ENCODE measurements at regions not wholly inside any gene's neighbourhood (a gene's known extent, or its start where the extent isn't known, plus 50 kb on each side); places are given as distances from the start of the nearest gene placed in this dataset.

- TF ChIP-seq STAG1 (CRISPR knock-in tag; IDR thresholded peaks at IDR 0.05; ENCODE audit: borderline replicate concordance) (no peak; the same call in 1 of the 2 replicates), ZNF717 (CRISPR knock-in tag; IDR thresholded peaks at IDR 0.05) (no peak), NR2C2 (CRISPR knock-in tag; IDR thresholded peaks at IDR 0.05) (no peak), NR2C2 (tag; IDR thresholded peaks at IDR 0.05) (no peak), IFI16 (CRISPR knock-in tag; IDR thresholded peaks at IDR 0.05) (no peak), BDP1 (IDR thresholded peaks at IDR 0.05; ENCODE audit: insufficient read depth, insufficient read length) (no peak), BACH1 (tag; IDR thresholded peaks at IDR 0.05) (no peak), PHF21A (IDR thresholded peaks at IDR 0.05; ENCODE audit: borderline replicate concordance, low read depth) (no peak; the same call in 1 of the 2 replicates), ATF1 (CRISPR knock-in tag; IDR thresholded peaks at IDR 0.05) (no peak), ATF1 (tag; IDR thresholded peaks at IDR 0.05) (peak; percentile 61), NR1H2 (CRISPR knock-in tag; IDR thresholded peaks at IDR 0.05) (no peak), ZNF696 (CRISPR knock-in tag; conservative IDR thresholded peaks at IDR 0.05) (no peak), TARDBP (IDR thresholded peaks at IDR 0.05) (peak; percentile 90; the same call in 1 of the 2 replicates), CBFB (CRISPR knock-in tag; IDR thresholded peaks at IDR 0.05) (no peak), ZNF76 (CRISPR knock-in tag; IDR thresholded peaks at IDR 0.05; ENCODE audit: borderline replicate concordance) (no peak), MEF2A (IDR thresholded peaks at IDR 0.05; ENCODE audit: control insufficient read depth, low read depth, low read length) (no peak), ZNF184 (CRISPR knock-in tag; IDR thresholded peaks at IDR 0.05) (no peak), EWSR1 (IDR thresholded peaks at IDR 0.05; ENCODE audit: borderline replicate concordance, low read depth, partially characterized antibody) (no peak), RB1 (IDR thresholded peaks at IDR 0.05; ENCODE audit: low read depth) (0 out of 2 replicates have a peak, but pooled peaks have one; percentile 20), POLR2H (tag; IDR thresholded peaks at IDR 0.05; ENCODE audit: low read depth) (no peak), MCM3 (IDR thresholded peaks at IDR 0.05) (no peak), DEAF1 (CRISPR knock-in tag; IDR thresholded peaks at IDR 0.05) (peak; percentile 72; the same call in 1 of the 2 replicates), MTA1 (IDR thresholded peaks at IDR 0.05; ENCODE audit: borderline replicate concordance) (peak; percentile 90), KAT7 (CRISPR knock-in tag; IDR thresholded peaks at IDR 0.05; ENCODE audit: borderline replicate concordance) (no peak; the same call in 1 of the 2 replicates), ZNF655 (CRISPR knock-in tag; IDR thresholded peaks at IDR 0.05) (no peak), ZNF507 (tag; conservative IDR thresholded peaks at IDR 0.05) (no peak), PYGO2 (tag; IDR thresholded peaks at IDR 0.05) (peak; percentile 77; the same call in 1 of the 2 replicates), ESRRA (IDR thresholded peaks at IDR 0.05; ENCODE audit: borderline replicate concordance, low read depth) (peak; percentile 27; the same call in 1 of the 2 replicates)
Observed at GRCh38 chr10:6920072-6921019, 340.3 kb upstream of the PRKCQ start (continued).
